Endothelial cell of umbilical vein (primary cell): ENCODE measurements at regions not wholly inside any gene's neighbourhood (a gene's known extent, or its start where the extent isn't known, plus 50 kb on each side); places are given as distances from the start of the nearest gene placed in this dataset.
"Not testable (repeated sequence)": the region's sequence is repeated elsewhere in the genome, so short reads cannot be mapped to it uniquely, and the experiment has no call there.

Experiments
- EZH2 ChIP-seq: IDR thresholded peaks from 2 replicates; pipeline ENCODE4 v1.6.1; 2012; ENCODE audit warnings: borderline replicate concordance, low read depth, mild to moderate bottlenecking, moderate library complexity, low read length, inconsistent platforms; ENCODE audit not compliant: severe bottlenecking
- FOS ChIP-seq: IDR thresholded peaks from 2 replicates; pipeline ENCODE4 v1.6.1; 2011; ENCODE audit warnings: mild to moderate bottlenecking, low read length, moderate library complexity, borderline replicate concordance; ENCODE audit not compliant: insufficient read depth
- GATA2 ChIP-seq: IDR thresholded peaks from 2 replicates; pipeline ENCODE4 v1.7.0; 2011; ENCODE audit warnings: low read depth, mild to moderate bottlenecking, moderate library complexity, mixed read lengths, low read length; ENCODE audit not compliant: insufficient read length, insufficient read depth
- JUN ChIP-seq: IDR thresholded peaks from 2 replicates; pipeline ENCODE4 v1.6.1; 2011; ENCODE audit warnings: borderline replicate concordance, low read depth; ENCODE audit not compliant: insufficient read length, insufficient read depth
- MYC ChIP-seq: IDR thresholded peaks from one replicate; pipeline ENCODE4 v1.6.1; 2011; ENCODE audit warnings: mild to moderate bottlenecking, low read depth, low read length
- POLR2A ChIP-seq: IDR thresholded peaks from 2 replicates; pipeline ENCODE4 v1.6.1; 2012; ENCODE audit warnings: low read depth, mild to moderate bottlenecking, control low read depth, low read length
- POLR2AphosphoS5 ChIP-seq: IDR thresholded peaks from 2 replicates; pipeline ENCODE4 v1.6.1; 2012; ENCODE audit warnings: low read depth, mild to moderate bottlenecking, control low read depth, low read length, moderate library complexity; ENCODE audit not compliant: insufficient read depth
- TF ChIP-seq, protein P1 (sequence below), 2 donors: IDR thresholded peaks; 1 replicate in 1 of 2; 2 replicates in 1 of 2; pipeline ENCODE4 v1.5.1; 2011; ENCODE audit warnings: low read length in 2 of 2, mild to moderate bottlenecking in 2 of 2, moderate library complexity in 2 of 2, control low read depth in 1 of 2, inconsistent platforms in 1 of 2, low read depth in 1 of 2; ENCODE audit not compliant: insufficient read depth in 1 of 2; ENCODE audit errors: extremely low read depth in 1 of 2
- TF ChIP-seq, protein P2 (sequence below): IDR thresholded peaks from 2 replicates; pipeline ENCODE4 v1.6.1; 2011; ENCODE audit not compliant: insufficient read depth, insufficient read length

DNA sequence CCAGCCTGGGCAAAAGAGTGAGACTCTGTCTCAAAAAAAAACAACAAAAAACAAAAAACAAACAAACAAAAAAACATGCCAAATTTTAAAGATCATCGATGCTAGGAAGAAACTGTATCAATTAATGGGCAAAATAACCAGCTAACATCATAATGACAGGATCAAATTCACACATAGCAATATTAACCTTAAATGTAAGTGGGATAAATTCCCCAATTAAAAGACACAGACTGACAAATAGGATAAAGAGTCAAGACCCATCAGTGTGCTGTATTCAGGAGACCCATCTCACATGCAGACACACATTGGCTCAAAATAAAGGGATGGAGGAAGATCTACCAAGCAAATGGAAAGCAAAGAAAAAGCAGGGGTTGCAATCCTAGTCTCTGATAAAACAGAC is 88.4 kb upstream of the TERB2 start:
- not testable (repeated sequence) for TF ChIP-seq FOS, JUN, POLR2A, EZH2, POLR2AphosphoS5, MYC, GATA2
- TF ChIP-seq, protein P1, sequence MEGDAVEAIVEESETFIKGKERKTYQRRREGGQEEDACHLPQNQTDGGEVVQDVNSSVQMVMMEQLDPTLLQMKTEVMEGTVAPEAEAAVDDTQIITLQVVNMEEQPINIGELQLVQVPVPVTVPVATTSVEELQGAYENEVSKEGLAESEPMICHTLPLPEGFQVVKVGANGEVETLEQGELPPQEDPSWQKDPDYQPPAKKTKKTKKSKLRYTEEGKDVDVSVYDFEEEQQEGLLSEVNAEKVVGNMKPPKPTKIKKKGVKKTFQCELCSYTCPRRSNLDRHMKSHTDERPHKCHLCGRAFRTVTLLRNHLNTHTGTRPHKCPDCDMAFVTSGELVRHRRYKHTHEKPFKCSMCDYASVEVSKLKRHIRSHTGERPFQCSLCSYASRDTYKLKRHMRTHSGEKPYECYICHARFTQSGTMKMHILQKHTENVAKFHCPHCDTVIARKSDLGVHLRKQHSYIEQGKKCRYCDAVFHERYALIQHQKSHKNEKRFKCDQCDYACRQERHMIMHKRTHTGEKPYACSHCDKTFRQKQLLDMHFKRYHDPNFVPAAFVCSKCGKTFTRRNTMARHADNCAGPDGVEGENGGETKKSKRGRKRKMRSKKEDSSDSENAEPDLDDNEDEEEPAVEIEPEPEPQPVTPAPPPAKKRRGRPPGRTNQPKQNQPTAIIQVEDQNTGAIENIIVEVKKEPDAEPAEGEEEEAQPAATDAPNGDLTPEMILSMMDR (IDR thresholded peaks at IDR 0.05; ENCODE audit: extremely low read depth in 1 of 2, insufficient read depth in 1 of 2, low read depth in 1 of 2, low read length in 2 of 2), result not testable (repeated sequence)
- TF ChIP-seq, protein P2, sequence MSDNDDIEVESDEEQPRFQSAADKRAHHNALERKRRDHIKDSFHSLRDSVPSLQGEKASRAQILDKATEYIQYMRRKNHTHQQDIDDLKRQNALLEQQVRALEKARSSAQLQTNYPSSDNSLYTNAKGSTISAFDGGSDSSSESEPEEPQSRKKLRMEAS, result not testable (repeated sequence)
